ENCODE measurements at regions not wholly inside any gene's neighbourhood (a gene's known extent, or its start where the extent isn't known, plus 50 kb on each side); places are given as distances from the start of the nearest gene placed in this dataset.
A peak's percentile ranks its signal among the peaks of the same experiment; 100 is the strongest.

GRCh38 chr4:115851918-115852766 lies 738.7 kb upstream of the NDST4 start:
- DNase-seq (ENCODE audit: low read depth in 4 of 4, low spot score in 2 of 4): peak; percentile 7 to 26 (median 18)

DNA sequence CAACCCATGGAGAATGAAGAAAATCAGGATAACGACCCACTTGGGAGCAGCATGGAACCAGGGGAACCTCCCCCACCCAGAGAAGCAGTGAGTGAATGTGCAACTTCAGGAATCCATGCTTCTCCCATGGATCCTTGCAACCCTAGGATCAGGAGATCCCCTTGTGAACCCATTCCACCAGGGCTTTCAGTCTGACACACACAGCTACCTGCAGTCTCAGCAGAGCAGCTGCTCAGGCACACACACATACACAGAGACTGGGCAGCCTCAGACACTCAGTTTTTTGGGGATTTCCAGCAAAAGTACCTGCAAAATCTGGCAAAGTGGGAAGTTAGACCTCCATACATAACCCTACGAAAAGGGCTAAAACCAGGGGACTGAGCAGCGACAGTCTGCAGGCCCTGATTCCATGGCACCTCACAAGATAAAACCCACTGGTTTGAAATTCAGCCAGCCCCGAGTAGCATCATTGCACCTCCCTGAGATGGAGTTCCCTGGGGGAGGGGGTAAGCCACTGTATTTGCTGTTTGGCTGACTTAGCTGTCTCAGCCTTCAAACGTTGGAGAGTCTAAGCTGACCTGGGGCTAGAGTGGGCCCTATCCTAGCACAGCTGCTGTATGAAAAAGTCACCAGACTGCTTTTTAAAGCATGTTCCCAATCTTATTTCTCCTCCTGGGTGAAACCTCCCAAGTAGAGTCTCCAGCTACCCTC lies 737.5 kb upstream of the NDST4 start:
- no peak for DNase-seq (ENCODE audit: low read depth in 4 of 4, low spot score in 2 of 4)

GRCh38 chr4:115844180-115844579 lies 730.8 kb upstream of the NDST4 start:
- no peak for DNase-seq (ENCODE audit: low read depth in 4 of 4, low spot score in 2 of 4)

DNA sequence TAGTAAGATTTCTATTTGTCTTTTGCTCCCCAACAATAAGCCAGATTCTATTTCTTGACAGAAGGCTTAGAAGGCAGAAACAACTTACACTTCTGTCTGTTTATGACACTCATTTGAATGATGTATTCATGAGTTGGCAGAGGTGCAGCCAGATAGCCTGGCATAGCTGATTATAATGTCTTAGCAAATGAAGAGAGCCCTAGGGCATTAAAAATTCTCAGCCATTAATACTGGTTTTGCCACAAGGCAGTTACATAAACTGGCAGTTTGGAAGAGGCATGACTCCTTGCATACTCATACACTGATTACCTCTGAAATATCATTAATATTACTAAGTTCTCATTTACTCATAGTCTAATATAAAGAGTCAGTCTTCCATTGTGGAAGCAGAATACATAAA lies 728.5 kb upstream of the NDST4 start:
- DNase-seq (ENCODE audit: low read depth in 4 of 4, low spot score in 2 of 4): no peak

DNA sequence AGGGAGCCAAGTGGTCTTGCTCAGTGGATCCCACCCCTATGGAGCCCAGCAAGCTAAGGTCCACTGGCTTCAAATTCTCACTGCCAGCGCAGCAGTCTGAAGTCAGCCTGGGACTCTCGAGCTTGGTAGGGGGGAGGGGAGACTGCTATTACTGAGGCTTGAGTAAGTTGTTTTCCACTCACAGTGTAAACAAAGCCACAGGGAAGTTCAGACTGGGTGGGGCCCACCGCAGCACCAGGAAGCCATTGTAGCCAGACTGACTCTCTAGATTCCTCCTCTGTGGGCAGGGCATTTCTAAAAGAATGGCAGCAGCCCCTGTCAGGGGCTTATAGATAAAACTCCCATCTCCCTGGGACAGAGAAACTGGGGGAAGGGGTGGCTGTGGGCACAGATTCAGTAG lies 721.0 kb upstream of the NDST4 start:
- no peak for DNase-seq (ENCODE audit: low read depth in 4 of 4, low spot score in 2 of 4)

DNA sequence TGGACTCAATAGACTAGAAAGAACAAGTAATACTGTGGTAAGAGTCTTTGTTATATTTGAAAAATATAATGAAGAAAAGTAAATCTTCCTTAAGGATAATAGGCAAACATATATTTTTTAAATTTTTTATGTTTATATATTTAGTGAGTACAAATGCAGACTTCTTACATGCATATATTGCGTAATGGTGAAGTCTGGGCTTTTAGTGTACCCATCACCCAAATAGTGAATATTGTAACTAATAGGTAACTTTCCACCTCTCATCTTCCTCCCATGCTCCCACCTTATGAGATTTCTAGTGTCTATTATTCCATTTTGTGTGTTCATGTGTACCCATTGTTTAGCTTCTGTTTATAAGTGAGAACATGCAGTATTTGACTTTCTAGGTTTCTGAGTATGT lies 711.2 kb upstream of the NDST4 start:
- no peak for DNase-seq (ENCODE audit: low read depth in 4 of 4, low spot score in 2 of 4)

- no peak for DNase-seq (ENCODE audit: low read depth in 4 of 4, low spot score in 2 of 4)
Measured at GRCh38 chr4:115803825-115804224, 690.4 kb upstream of the NDST4 start.

DNA sequence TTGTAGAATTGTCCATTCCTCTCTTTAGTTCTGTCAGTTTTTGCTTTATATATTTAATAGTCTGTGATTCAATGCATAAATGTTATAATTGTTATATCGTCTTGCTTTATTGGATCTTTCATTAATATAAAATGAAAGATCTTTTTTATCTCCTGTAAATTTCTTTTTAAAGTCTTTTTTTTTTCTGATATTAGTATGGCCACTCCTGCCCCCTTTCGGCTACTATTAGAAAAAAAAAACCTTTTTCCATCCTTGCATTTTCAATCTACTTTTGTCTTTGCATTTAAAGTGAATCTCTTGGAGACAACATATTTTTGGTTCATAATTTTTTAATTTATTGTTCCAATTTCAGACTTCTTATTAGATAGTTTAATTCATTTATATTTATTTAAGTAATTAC lies 677.4 kb upstream of the NDST4 start:
- DNase-seq (ENCODE audit: low read depth in 4 of 4, low spot score in 2 of 4): no peak

DNA sequence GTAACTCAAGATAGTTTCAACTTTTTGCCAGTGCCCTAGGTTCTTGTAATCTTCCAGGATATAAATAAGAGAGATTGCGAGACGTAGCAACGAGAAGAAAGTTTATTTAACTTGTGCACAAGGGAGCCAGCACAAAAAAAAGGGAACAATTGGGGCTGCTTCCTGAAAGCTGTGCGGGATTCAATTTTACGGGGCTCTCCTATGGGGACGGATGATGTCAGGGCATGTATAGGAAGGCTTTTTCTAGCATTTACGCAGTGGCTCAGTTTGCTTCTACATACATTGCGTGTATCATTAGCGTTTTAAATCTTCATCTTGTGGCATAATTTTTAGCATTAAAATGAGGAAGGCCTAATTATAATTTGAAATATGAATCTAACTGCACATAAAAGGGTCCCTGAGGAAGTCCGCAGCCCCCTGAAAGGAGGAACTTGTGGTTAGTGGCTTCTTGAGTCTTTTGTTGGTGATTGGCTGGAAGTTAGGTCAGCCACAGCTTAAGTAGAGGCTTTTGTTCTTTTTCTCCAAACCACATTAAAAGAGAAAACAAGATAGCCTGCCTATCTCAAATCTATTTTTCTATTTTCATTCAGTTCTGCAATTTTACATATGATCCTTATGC lies 668.2 kb upstream of the NDST4 start:
- no peak for DNase-seq (ENCODE audit: low read depth in 4 of 4, low spot score in 2 of 4)

DNA sequence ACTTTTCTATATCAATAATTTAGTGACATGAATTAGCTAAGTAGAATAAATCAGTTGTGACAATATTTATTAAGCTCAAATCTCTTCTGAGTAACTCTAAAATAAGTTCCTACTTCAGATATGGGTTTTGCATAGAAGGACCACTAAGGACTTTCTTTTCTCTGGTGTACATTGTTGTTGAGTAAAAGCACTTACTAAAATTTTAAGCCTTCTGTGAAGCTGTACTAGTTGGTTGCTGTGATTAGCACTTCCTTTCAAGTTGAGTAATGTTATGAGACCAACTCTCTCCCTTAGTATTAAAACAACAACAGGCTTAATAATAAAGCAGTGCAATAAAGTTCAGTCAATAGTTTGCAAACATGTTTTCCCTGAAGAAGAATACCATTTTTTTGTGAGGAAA lies 667.4 kb upstream of the NDST4 start:
- no peak for DNase-seq (ENCODE audit: low read depth in 4 of 4, low spot score in 2 of 4)

DNA sequence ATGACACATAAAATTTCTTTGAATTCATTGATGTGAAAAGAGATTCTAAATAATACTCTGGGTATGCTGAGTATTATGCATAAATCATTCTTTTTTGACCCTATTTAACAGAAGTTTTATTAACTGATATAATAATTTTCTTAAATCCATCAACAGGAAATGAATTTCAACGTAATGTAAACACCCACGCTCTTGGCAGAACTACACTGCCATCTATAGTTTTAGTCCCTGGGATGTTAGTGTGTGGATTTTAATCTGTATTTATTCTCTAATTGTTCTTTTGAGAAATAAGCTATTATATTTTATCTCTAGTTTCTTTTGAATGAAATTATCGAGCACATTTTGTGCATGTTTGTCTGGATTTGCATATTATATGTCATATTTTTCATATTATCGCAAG lies 666.8 kb upstream of the NDST4 start:
- no peak for DNase-seq (ENCODE audit: low read depth in 4 of 4, low spot score in 2 of 4)

DNA sequence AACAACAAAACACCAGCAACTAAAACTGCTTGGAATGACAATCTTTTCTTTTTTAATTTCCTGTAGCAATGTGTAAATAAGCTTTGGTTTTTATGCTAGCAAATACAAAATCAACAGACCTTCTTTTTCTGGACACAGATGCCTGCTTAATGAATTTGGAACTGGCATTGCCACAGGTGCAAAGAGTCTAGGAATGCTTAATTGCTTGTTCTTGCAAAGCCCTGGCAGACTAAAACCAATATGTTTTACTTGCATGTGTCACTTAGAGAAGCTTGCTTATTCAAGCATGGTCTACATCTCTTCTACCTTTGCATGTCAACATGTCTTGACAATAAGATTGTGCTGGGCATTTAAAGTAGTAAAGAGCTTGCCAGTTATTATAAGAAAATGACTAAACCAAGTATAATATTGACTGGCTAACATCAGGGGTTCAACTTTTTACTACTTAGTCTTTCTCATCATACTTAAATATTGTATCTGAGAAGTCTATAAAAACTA lies 656.7 kb upstream of the NDST4 start:
- no peak for DNase-seq (ENCODE audit: low read depth in 4 of 4, low spot score in 2 of 4)

- DNase-seq (ENCODE audit: low read depth in 4 of 4, low spot score in 2 of 4): no peak
Measured at GRCh38 chr4:115769396-115769795, 656.0 kb upstream of the NDST4 start.

GRCh38 chr4:115763051-115763450 lies 649.6 kb upstream of the NDST4 start:
- DNase-seq (ENCODE audit: low read depth in 4 of 4, low spot score in 2 of 4): no peak

- no peak for DNase-seq (ENCODE audit: low read depth in 4 of 4, low spot score in 2 of 4)
Measured at GRCh38 chr4:115759231-115759630, 645.8 kb upstream of the NDST4 start.

DNA sequence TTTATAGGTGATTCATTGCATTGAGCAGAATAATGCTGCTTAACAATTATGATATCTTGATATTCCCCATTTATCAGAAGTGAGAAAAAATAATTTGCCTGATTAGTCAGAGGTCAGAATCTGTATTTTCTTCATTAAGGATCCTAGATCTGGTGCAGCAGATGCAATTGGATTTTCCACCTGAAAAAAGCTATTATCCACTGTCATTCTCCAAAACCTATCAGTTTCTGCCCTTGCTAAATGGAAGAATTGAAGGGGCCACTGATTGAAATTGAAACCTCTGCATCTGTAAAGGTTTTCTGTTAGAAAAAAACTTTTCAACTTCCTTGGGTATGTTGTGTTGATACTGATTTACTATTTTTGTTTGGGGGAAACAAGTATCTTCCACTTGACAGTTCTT lies 636.0 kb upstream of the NDST4 start:
- no peak for DNase-seq (ENCODE audit: low read depth in 4 of 4, low spot score in 2 of 4)

DNA sequence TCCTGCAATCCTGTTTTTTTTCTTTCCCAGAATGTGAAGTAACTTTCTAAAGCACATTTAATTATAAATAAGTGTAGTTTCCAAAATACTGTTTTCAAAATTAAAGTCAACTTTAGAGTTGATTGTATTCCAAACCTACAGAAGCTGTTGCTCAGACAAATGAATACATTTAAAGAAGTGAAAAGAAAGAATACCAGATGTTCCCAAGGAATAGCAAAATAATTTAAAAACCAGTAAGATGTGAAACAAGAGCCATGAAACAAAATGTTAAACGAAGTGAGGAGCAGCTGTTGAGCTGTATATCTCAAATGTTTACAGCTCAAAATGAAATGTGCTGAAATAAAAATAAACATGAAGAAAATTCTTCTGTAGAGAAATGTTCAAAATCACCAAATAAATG lies 627.4 kb upstream of the NDST4 start:
- DNase-seq (ENCODE audit: low read depth in 4 of 4, low spot score in 2 of 4): no peak

GRCh38 chr4:115729739-115730266 lies 616.4 kb upstream of the NDST4 start:
- no peak for DNase-seq (ENCODE audit: low read depth in 4 of 4, low spot score in 2 of 4)

- no peak for DNase-seq (ENCODE audit: low read depth in 4 of 4, low spot score in 2 of 4)
Measured at GRCh38 chr4:115723621-115724020, 610.2 kb upstream of the NDST4 start.

- DNase-seq (ENCODE audit: low read depth in 4 of 4, low spot score in 2 of 4): no peak
Measured at GRCh38 chr4:115720611-115721010, 607.2 kb upstream of the NDST4 start.

GRCh38 chr4:115711575-115711974 lies 598.2 kb upstream of the NDST4 start:
- peak in 1 of 4 donors; percentile 2 for DNase-seq (ENCODE audit: low read depth in 4 of 4, low spot score in 2 of 4)
